ENCODE measurements at regions not wholly inside any gene's neighbourhood (a gene's known extent, or its start where the extent isn't known, plus 50 kb on each side); places are given as distances from the start of the nearest gene placed in this dataset.

- Mint-ChIP-seq H3K9me3 (no peaks in the 10 kb centered on the region), H3K36me3 (ENCODE audit: low read depth) (no peaks in the 10 kb centered on the region), H3K27me3 (peaks cover 5% of the 10 kb centered on the region), H3K27ac (no peak overlapping the region), H3K4me3 (no peak overlapping the region), H3K4me1 (no peaks in the 10 kb centered on the region)
- ChIA-PET CTCF (no interaction called here), POLR2A (no interaction called here)
- ATAC-seq (ENCODE audit: low read depth), result no peak
- DNase-seq, result no peak
- intact Hi-C loops (cut with micrococcal nuclease), result no loop called here
- no peak for TF ChIP-seq CTCF (IDR thresholded peaks at IDR 0.05)
Observed at GRCh38 chr3:167899093-167899492, 163.6 kb downstream of the SERPINI1 start.

GRCh38 chr3:167898091-167898490 is 162.6 kb downstream of the SERPINI1 start:
- Mint-ChIP-seq H3K4me3 (no peak overlapping the region), H3K27me3 (no peaks in the 10 kb centered on the region), H3K27ac (no peak overlapping the region), H3K4me1 (no peaks in the 10 kb centered on the region), H3K36me3 (ENCODE audit: low read depth) (no peaks in the 10 kb centered on the region), H3K9me3 (no peaks in the 10 kb centered on the region)
- intact Hi-C loops (cut with micrococcal nuclease), result no loop called here
- ATAC-seq (ENCODE audit: low read depth) (no peak), DNase-seq (no peak)
- POLR2A ChIA-PET, result no interaction called here
- no peak for TF ChIP-seq CTCF (IDR thresholded peaks at IDR 0.05)
- CTCF ChIA-PET, result no interaction called here

GRCh38 chr3:167895684-167896083 is 160.2 kb downstream of the SERPINI1 start:
- H3K36me3 Mint-ChIP-seq (ENCODE audit: low read depth), result no peaks in the 10 kb centered on the region
- ChIA-PET CTCF (no interaction called here), POLR2A (no interaction called here)
- no peaks in the 10 kb centered on the region for H3K9me3 Mint-ChIP-seq
- H3K27me3 Mint-ChIP-seq, result no peaks in the 10 kb centered on the region
- no peak overlapping the region for H3K27ac Mint-ChIP-seq
- no peak overlapping the region for H3K4me3 Mint-ChIP-seq
- intact Hi-C loops (cut with micrococcal nuclease), result no loop called here
- no peaks in the 10 kb centered on the region for H3K4me1 Mint-ChIP-seq
- ATAC-seq (ENCODE audit: low read depth), result no peak
- no peak for TF ChIP-seq CTCF (IDR thresholded peaks at IDR 0.05)
- DNase-seq, result no peak

- intact Hi-C loops (cut with micrococcal nuclease), result no loop called here
- Mint-ChIP-seq H3K4me1 (no peaks in the 10 kb centered on the region), H3K27ac (no peak overlapping the region), H3K9me3 (no peaks in the 10 kb centered on the region), H3K36me3 (ENCODE audit: low read depth) (no peaks in the 10 kb centered on the region), H3K4me3 (no peak overlapping the region), H3K27me3 (no peaks in the 10 kb centered on the region)
- ATAC-seq (ENCODE audit: low read depth) (no peak), DNase-seq (no peak)
- ChIA-PET POLR2A (no interaction called here), CTCF (interaction anchor here (1.4 kb wide), 1 partner anchor 13 kb away, joined by 4 read pairs; no protein-coding TSS in a partner anchor)
- no peak for TF ChIP-seq CTCF (IDR thresholded peaks at IDR 0.05)
Observed at GRCh38 chr3:167895178-167895577, 159.7 kb downstream of the SERPINI1 start.

- ATAC-seq (ENCODE audit: low read depth) (no peak), DNase-seq (no peak)
- Mint-ChIP-seq H3K4me1 (no peaks in the 10 kb centered on the region), H3K4me3 (no peak overlapping the region), H3K27ac (no peak overlapping the region), H3K36me3 (ENCODE audit: low read depth) (no peaks in the 10 kb centered on the region), H3K27me3 (no peaks in the 10 kb centered on the region), H3K9me3 (no peaks in the 10 kb centered on the region)
- intact Hi-C loops (cut with micrococcal nuclease), result no loop called here
- ChIA-PET CTCF (interaction anchor here (2.3 kb wide), 1 partner anchor 10 kb away, joined by 11 read pairs; no protein-coding TSS in a partner anchor), POLR2A (no interaction called here)
- no peak for TF ChIP-seq CTCF (IDR thresholded peaks at IDR 0.05)
Observed at GRCh38 chr3:167892205-167892604, 156.7 kb downstream of the SERPINI1 start.

All from activated B cell treated with CpG ODN at 0.5 μM for 24 hours (primary cell).